Activated CD8-positive, alpha-beta memory T cell treated with anti-CD3 and anti-CD28 coated beads, Interleukin-2, amount 10 ng/mL, durations not matched to agents 7 days and 5 days (primary cell): ENCODE measurements at regions not wholly inside any gene's neighbourhood (a gene's known extent, or its start where the extent isn't known, plus 50 kb on each side); places are given as distances from the start of the nearest gene placed in this dataset.

Source experiments
- ATAC-seq: fragments of 150-1000 bp; cut with Tn5 transposase; one replicate; pipeline ENCODE4 v1.10.0; 2021; ENCODE audit warnings: moderate library complexity
- CTCF ChIA-PET: fragments of 350-600 bp; sonication (Branson Sonifier 250); formaldehyde crosslinking; loops from one replicate; lab custom pipeline; 2021; ENCODE audit warnings: antibody characterized with exemption; lab: Charles Lee
- DNase-seq: peaks from one replicate; pipeline ENCODE4 v3.0.0-alpha.2; 2020
- H3K27ac Mint-ChIP-seq: one replicate; pipeline ENCODE4 v1.8.0; 2021; ENCODE audit warnings: mild to moderate bottlenecking, mixed read lengths
- H3K27me3 Mint-ChIP-seq: one replicate; pipeline ENCODE4 v1.8.0; 2021; ENCODE audit warnings: mixed read lengths
- H3K36me3 Mint-ChIP-seq: one replicate; pipeline ENCODE4 v1.8.0; 2021; ENCODE audit warnings: mild to moderate bottlenecking, mixed read lengths
- H3K4me1 Mint-ChIP-seq: one replicate; pipeline ENCODE4 v1.8.0; 2021; ENCODE audit warnings: mixed read lengths
- H3K4me3 Mint-ChIP-seq: one replicate; pipeline ENCODE4 v1.8.0; 2021; ENCODE audit warnings: mild to moderate bottlenecking, moderate library complexity, mixed read lengths
- H3K9me3 Mint-ChIP-seq: one replicate; pipeline ENCODE4 v1.8.0; 2022; ENCODE audit warnings: low read depth, mixed read lengths

- ATAC-seq (no peak), DNase-seq (no peak)
- peaks cover 3% of the 10 kb centered on the region for H3K27me3 Mint-ChIP-seq
- H3K9me3 Mint-ChIP-seq = no peaks in the 10 kb centered on the region
- no peaks in the 10 kb centered on the region for H3K4me1 Mint-ChIP-seq
- H3K27ac Mint-ChIP-seq = no peak overlapping the region
- CTCF ChIA-PET = no interaction called here
- no peaks in the 10 kb centered on the region for H3K36me3 Mint-ChIP-seq
- H3K4me3 Mint-ChIP-seq = no peak overlapping the region
Observed at GRCh38 chr3:23701716-23702597, 103.8 kb upstream of the UBE2E1 start.

DNA sequence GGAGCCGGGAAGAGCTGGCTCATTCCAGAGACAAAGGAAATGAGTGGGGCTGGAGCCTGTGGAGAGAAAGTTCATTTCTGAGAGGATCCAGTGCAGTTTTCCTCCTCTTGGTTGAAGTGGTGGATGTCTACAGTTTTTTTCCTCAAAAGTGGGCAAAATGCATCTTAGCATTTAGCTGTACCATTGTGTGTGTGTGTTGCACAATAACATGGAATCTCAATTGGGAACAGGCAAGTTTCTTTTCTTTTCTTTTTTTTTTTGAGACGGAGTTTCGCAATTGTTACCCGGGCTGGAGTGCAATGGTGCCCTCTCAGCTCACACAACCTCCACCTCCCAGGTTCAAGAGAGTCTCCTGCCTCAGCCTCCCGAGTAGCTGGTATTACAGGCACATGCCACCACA is 101.5 kb upstream of the UBE2E1 start:
- Mint-ChIP-seq H3K4me1 (no peaks in the 10 kb centered on the region), H3K27me3 (peaks cover 3% of the 10 kb centered on the region), H3K27ac (no peak overlapping the region), H3K9me3 (no peaks in the 10 kb centered on the region), H3K4me3 (no peak overlapping the region), H3K36me3 (no peaks in the 10 kb centered on the region)
- DNase-seq (no peak), ATAC-seq (no peak)
- CTCF ChIA-PET = no interaction called here

- no peaks in the 10 kb centered on the region for H3K36me3 Mint-ChIP-seq
- H3K9me3 Mint-ChIP-seq = no peaks in the 10 kb centered on the region
- peaks cover 11% of the 10 kb centered on the region for H3K27me3 Mint-ChIP-seq
- H3K4me1 Mint-ChIP-seq = no peaks in the 10 kb centered on the region
- no peak overlapping the region for H3K27ac Mint-ChIP-seq
- DNase-seq = no peak
- no peak for ATAC-seq
- no peak overlapping the region for H3K4me3 Mint-ChIP-seq
- CTCF ChIA-PET = no interaction called here
Observed at GRCh38 chr3:23706111-23706510, 99.6 kb upstream of the UBE2E1 start.

GRCh38 chr3:23709987-23710386 is 95.8 kb upstream of the UBE2E1 start:
- peaks cover 6% of the 10 kb centered on the region for H3K4me1 Mint-ChIP-seq
- H3K36me3 Mint-ChIP-seq = no peaks in the 10 kb centered on the region
- H3K27me3 Mint-ChIP-seq = peaks cover 39% of the 10 kb centered on the region
- DNase-seq (no peak), ATAC-seq (no peak)
- no peaks in the 10 kb centered on the region for H3K9me3 Mint-ChIP-seq
- no peak overlapping the region for H3K4me3 Mint-ChIP-seq
- no peak overlapping the region for H3K27ac Mint-ChIP-seq
- CTCF ChIA-PET = no interaction called here

DNA sequence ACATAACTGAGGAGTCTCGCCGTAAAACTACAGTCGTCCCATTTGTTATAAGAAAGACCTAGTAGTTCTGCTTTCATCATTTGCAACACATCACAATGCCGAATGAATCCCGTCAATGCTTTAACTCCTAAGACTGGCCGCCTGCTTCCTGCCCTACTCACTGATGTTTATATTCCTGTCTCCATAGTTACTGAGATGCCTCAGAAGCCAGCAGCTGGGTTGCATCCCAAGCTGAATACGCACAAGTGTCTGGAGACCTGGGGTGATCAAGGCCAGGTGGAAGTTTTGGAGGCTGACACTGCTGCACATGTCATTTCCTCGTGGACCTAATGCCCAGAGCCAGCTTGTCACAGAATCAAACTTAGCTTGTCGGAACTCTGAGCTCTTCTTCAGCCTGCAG is 95.2 kb upstream of the UBE2E1 start:
- H3K9me3 Mint-ChIP-seq = no peaks in the 10 kb centered on the region
- no peak overlapping the region for H3K4me3 Mint-ChIP-seq
- CTCF ChIA-PET = no interaction called here
- ATAC-seq = no peak
- no peaks in the 10 kb centered on the region for H3K36me3 Mint-ChIP-seq
- peaks cover 6% of the 10 kb centered on the region for H3K4me1 Mint-ChIP-seq
- peaks cover 42% of the 10 kb centered on the region for H3K27me3 Mint-ChIP-seq
- no peak for DNase-seq
- H3K27ac Mint-ChIP-seq = no peak overlapping the region

DNA sequence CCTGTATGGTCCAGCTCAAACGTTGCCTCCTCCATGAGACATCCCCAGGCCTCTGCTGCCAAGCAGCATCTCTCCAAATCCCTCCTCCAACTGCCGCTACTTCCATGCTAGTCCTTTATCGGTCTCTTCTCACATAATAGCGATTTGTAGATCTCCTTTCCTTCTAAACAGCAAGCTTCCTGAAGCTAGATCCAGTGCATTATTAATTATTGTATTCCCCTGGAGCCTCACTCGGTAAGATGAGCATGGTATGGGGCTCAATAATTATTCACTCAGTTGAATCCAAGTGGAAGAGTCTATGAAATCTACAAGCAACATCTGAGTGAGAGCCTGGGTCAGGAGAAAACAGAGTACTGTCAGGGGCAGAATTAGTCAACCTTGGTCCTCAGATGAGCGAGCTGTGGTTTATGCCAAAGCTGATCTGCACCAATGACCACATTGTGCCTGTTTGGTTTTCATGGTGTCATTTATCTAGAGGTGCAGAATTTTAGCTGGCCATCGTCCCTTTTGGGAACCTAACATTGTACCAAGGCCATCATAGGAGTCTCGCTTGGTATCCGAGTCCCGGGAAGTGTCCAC is 93.8 kb upstream of the UBE2E1 start:
- Mint-ChIP-seq H3K4me3 (no peak overlapping the region), H3K9me3 (peaks cover 3% of the 10 kb centered on the region), H3K36me3 (no peaks in the 10 kb centered on the region), H3K27ac (no peak overlapping the region), H3K4me1 (peaks cover 6% of the 10 kb centered on the region), H3K27me3 (peaks cover 52% of the 10 kb centered on the region)
- CTCF ChIA-PET = no interaction called here
- DNase-seq = no peak
- ATAC-seq = no peak

DNA sequence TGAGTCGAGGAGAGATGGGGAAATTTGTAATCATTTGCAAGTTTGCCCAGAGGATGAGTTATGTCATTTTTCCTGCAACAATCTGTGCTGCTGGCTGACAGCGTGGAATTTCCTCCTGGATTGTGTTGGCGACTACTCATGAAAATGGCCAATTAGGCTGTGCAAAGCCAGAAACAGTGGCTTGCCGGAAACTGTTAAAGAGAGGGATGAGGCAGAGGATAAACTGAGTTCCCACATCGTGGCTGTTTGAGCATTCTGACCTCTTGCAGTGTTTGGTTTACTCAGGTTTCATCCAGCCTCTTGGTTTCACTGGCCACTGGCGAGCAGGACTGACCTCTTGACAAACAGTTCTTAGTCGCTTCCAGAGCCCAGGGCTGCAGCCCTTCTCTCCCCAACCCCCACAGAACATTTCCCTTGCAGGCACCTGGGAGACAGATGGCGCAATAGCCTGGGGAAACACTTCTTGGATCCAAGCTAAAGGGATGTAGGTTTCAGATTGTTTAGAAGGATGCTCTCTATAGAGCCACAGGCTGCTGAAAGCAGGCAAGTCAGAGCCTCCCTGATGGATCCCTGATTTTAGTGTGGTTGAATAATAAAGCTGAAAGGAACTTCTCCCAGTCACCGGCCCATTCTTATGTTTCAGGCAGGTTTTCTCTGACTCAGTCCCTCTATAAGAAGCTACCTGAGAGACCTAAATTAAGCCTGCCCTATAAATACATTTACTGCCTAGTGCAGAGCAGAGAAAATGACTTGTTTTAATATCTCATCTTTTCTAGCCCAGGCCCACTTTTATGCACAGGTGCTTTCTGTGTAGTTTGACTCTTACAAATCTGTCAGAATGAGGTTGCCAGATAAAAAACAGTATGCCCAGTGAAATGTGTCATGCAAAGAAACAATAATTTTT is 92.8 kb upstream of the UBE2E1 start:
- no peaks in the 10 kb centered on the region for H3K36me3 Mint-ChIP-seq
- ATAC-seq = no peak

GRCh38 chr3:23713641-23714040 is 92.1 kb upstream of the UBE2E1 start:
- CTCF ChIA-PET = no interaction called here
- Mint-ChIP-seq H3K27ac (no peak overlapping the region), H3K27me3 (peaks cover 54% of the 10 kb centered on the region), H3K36me3 (no peaks in the 10 kb centered on the region), H3K4me3 (no peak overlapping the region), H3K4me1 (peaks cover 6% of the 10 kb centered on the region), H3K9me3 (peaks cover 3% of the 10 kb centered on the region)
- ATAC-seq (no peak), DNase-seq (no peak)

More for the DNA sequence above, 92.8 kb upstream of the UBE2E1 start:
- Mint-ChIP-seq H3K4me1 (peaks cover 6% of the 10 kb centered on the region), H3K27me3 (peaks cover 54% of the 10 kb centered on the region), H3K4me3 (no peak overlapping the region), H3K9me3 (peaks cover 3% of the 10 kb centered on the region), H3K27ac (no peak overlapping the region)
- CTCF ChIA-PET = no interaction called here
- no peak for DNase-seq

- Mint-ChIP-seq H3K36me3 (no peaks in the 10 kb centered on the region), H3K4me3 (no peak overlapping the region), H3K9me3 (peaks cover 3% of the 10 kb centered on the region), H3K4me1 (no peaks in the 10 kb centered on the region), H3K27ac (no peak overlapping the region), H3K27me3 (peaks cover 21% of the 10 kb centered on the region)
- no peak for ATAC-seq
- CTCF ChIA-PET = no interaction called here
- no peak for DNase-seq
Observed at GRCh38 chr3:23720059-23720458, 85.7 kb upstream of the UBE2E1 start.

DNA sequence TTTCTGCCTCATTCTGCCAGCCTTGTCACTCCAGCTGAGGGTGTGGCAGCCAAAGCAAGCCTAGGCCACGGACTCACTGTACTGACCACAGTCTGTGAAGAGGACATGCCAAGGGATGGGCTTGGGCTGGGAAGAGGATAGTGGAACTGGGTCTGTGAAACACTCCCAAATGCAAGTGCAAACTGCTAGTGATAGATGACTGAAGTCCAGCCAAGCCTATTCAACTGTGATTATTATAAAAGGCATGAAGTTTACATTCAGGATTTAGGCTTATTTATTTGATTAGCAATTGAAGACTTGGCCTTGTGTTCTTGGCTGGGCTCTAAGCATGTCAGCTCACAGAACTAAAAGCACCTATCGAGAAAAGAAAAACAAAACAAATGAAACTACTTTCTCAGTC is 84.9 kb upstream of the UBE2E1 start:
- Mint-ChIP-seq H3K36me3 (no peaks in the 10 kb centered on the region), H3K27ac (no peak overlapping the region), H3K9me3 (peaks cover 2% of the 10 kb centered on the region), H3K4me1 (no peaks in the 10 kb centered on the region), H3K27me3 (peaks cover 14% of the 10 kb centered on the region), H3K4me3 (no peak overlapping the region)
- no peak for ATAC-seq
- CTCF ChIA-PET = no interaction called here
- no peak for DNase-seq

DNA sequence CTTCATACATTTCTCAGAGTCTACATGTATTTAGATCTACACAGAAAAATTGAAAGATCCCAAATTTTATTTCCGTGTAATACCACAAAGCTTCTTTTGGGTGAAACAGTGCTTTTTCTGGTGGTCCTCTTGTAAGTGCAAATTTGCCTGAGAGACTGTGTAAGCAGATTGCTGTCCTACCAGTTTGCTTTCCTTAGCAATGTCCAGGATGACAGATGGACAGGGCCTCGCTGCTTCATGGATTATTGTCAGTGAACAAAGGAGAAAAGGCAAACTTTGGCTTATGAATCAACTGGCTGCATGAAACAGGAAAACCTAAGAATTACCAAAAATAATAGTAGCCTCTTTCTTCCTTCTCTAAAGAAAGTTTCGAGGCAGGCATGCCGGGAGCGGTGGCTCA is 82.6 kb upstream of the UBE2E1 start:
- H3K9me3 Mint-ChIP-seq = no peaks in the 10 kb centered on the region
- CTCF ChIA-PET = no interaction called here
- no peak overlapping the region for H3K27ac Mint-ChIP-seq
- ATAC-seq (no peak), DNase-seq (peak; percentile 5)
- H3K4me3 Mint-ChIP-seq = no peak overlapping the region
- H3K27me3 Mint-ChIP-seq = peaks cover 7% of the 10 kb centered on the region
- H3K36me3 Mint-ChIP-seq = no peaks in the 10 kb centered on the region
- H3K4me1 Mint-ChIP-seq = peaks cover 11% of the 10 kb centered on the region

DNA sequence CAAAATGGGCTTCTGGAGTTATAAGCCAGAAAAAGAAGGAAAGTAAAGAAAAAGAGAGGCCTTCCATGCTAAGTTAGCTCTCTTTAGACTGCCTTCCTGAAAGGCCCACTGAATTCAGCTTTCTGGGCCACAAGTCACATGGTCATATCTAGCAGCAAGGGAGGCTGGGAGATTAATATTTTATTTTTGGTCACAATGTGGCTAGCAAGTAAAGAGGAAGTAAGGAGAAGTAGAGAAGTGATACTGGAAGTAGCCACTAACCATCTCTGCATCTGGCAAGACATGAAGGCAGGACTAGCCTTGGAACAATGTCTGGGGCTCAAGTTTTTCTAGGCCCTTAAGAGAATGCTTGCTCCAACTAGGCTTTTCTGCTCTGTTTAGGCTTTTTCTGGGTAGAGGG is 81.8 kb upstream of the UBE2E1 start:
- no peak overlapping the region for H3K4me3 Mint-ChIP-seq
- H3K27ac Mint-ChIP-seq = no peak overlapping the region
- no peak for ATAC-seq
- no peaks in the 10 kb centered on the region for H3K9me3 Mint-ChIP-seq
- peaks cover 13% of the 10 kb centered on the region for H3K27me3 Mint-ChIP-seq
- CTCF ChIA-PET = no interaction called here
- peaks cover 11% of the 10 kb centered on the region for H3K4me1 Mint-ChIP-seq
- no peaks in the 10 kb centered on the region for H3K36me3 Mint-ChIP-seq
- DNase-seq = no peak

GRCh38 chr3:23726811-23727548 is 78.8 kb upstream of the UBE2E1 start:
- no peaks in the 10 kb centered on the region for H3K9me3 Mint-ChIP-seq
- H3K4me1 Mint-ChIP-seq = peaks cover 11% of the 10 kb centered on the region
- peak; percentile 42 for DNase-seq
- CTCF ChIA-PET = no interaction called here
- H3K4me3 Mint-ChIP-seq = no peak overlapping the region
- peaks cover 9% of the 10 kb centered on the region for H3K27me3 Mint-ChIP-seq
- no peak overlapping the region for H3K27ac Mint-ChIP-seq
- H3K36me3 Mint-ChIP-seq = no peaks in the 10 kb centered on the region
- ATAC-seq = peak; percentile 58
